WTC11 (cell line): ENCODE measurements at regions not wholly inside any gene's neighbourhood (a gene's known extent, or its start where the extent isn't known, plus 50 kb on each side); places are given as distances from the start of the nearest gene placed in this dataset.

ENCODE experiments used
- ATAC-seq: fragments of 200-7000 bp; cut with Tn5 transposase; 2 replicates; pipeline ENCODE4 v1.10.0; 2021; ENCODE audit warnings: mild to moderate bottlenecking, moderate library complexity
- CTCF ChIA-PET: fragments of 300-600 bp; sonication (Branson Sonifier 250); formaldehyde crosslinking; loops from one replicate; lab custom pipeline; 2021; ENCODE audit warnings: antibody characterized with exemption; lab: Charles Lee
- POLR2A ChIA-PET: fragments of 350-600 bp; sonication (Branson Sonifier 250); formaldehyde crosslinking; loops from one replicate; lab custom pipeline; 2021; ENCODE audit warnings: antibody characterized with exemption; lab: Charles Lee
- DNase-seq: peaks from one replicate; pipeline ENCODE4 v3.0.0; 2021; ENCODE audit warnings: low spot score
- H3K27ac Mint-ChIP-seq: 2 replicates; pipeline ENCODE4 v1.8.0; 2021; ENCODE audit warnings: mixed read lengths
- H3K27me3 Mint-ChIP-seq: 2 replicates; pipeline ENCODE4 v1.8.0; 2021; ENCODE audit warnings: low read depth, mild to moderate bottlenecking, moderate library complexity, mixed read lengths
- H3K36me3 Mint-ChIP-seq: 2 replicates; pipeline ENCODE4 v1.8.0; 2021; ENCODE audit warnings: mixed read lengths
- H3K4me1 Mint-ChIP-seq: 2 replicates; pipeline ENCODE4 v1.8.0; 2022; ENCODE audit warnings: mixed read lengths
- H3K4me3 Mint-ChIP-seq: 2 replicates; pipeline ENCODE4 v1.8.0; 2021; ENCODE audit warnings: mild to moderate bottlenecking, moderate library complexity, mixed read lengths
- H3K9me3 Mint-ChIP-seq: 2 replicates; pipeline ENCODE4 v1.8.0; 2021; ENCODE audit warnings: mixed read lengths
- ELF4 ChIP-seq: sonication (generic); formaldehyde crosslinking; IDR thresholded peaks from 2 replicates; pipeline ENCODE4 v1.8.1; 2022; ENCODE audit warnings: low read depth, mild to moderate bottlenecking, moderate library complexity, missing genetic modification reagents
- FOXK1 ChIP-seq: sonication (generic); formaldehyde crosslinking; IDR thresholded peaks from 2 replicates; pipeline ENCODE4 v1.8.0; 2022; ENCODE audit warnings: mild to moderate bottlenecking, moderate library complexity, missing genetic modification reagents
- GTF2I ChIP-seq: fragments of 250-450 bp; sonication (Bioruptor Pico); conservative IDR thresholded peaks from 2 replicates; pipeline ENCODE4 v1.4.0; 2021; ENCODE audit warnings: mild to moderate bottlenecking
- HMGA2 ChIP-seq: fragments of 250-450 bp; sonication (Bioruptor Pico); IDR thresholded peaks from 2 replicates; pipeline ENCODE4 v1.4.0; 2021; ENCODE audit warnings: mild to moderate bottlenecking, moderate library complexity
- MYBL2 ChIP-seq: sonication (generic); formaldehyde crosslinking; IDR thresholded peaks from 2 replicates; pipeline ENCODE4 v1.8.1; 2023; ENCODE audit warnings: mild to moderate bottlenecking, moderate library complexity, missing genetic modification reagents
- NFE2L1 ChIP-seq: sonication (generic); formaldehyde crosslinking; IDR thresholded peaks from 2 replicates; pipeline ENCODE4 v1.8.1; 2023; ENCODE audit warnings: missing genetic modification reagents
- NR3C1 ChIP-seq: sonication (generic); formaldehyde crosslinking; conservative IDR thresholded peaks from 2 replicates; pipeline ENCODE4 v1.8.1; 2023; ENCODE audit warnings: low read depth, mild to moderate bottlenecking, missing genetic modification reagents
- PRRX2 ChIP-seq: fragments of 250-450 bp; sonication (Bioruptor Pico); IDR thresholded peaks from 2 replicates; pipeline ENCODE4 v1.8.0; 2021; ENCODE audit warnings: mild to moderate bottlenecking
- RELA ChIP-seq: sonication (generic); formaldehyde crosslinking; IDR thresholded peaks from 2 replicates; pipeline ENCODE4 v1.8.1; 2022; ENCODE audit warnings: missing genetic modification reagents, mild to moderate bottlenecking, borderline replicate concordance
- SMAD4 ChIP-seq: sonication (generic); formaldehyde crosslinking; IDR thresholded peaks from 2 replicates; pipeline ENCODE4 v1.8.0; 2022; ENCODE audit warnings: mild to moderate bottlenecking, missing genetic modification reagents
- ZNF121 ChIP-seq: sonication (generic); formaldehyde crosslinking; IDR thresholded peaks from 2 replicates; pipeline ENCODE4 v1.8.0; 2023; ENCODE audit warnings: missing genetic modification reagents
- TF ChIP-seq, protein P1 (sequence below): sonication (generic); formaldehyde crosslinking; IDR thresholded peaks from 2 replicates; pipeline ENCODE4 v1.8.0; 2022; ENCODE audit warnings: mild to moderate bottlenecking, missing genetic modification reagents
- TF ChIP-seq, protein P2 (sequence below): fragments of 200-600 bp; IDR thresholded peaks from 2 replicates; pipeline ENCODE4 v1.8.0; 2022; ENCODE audit warnings: antibody characterized with exemption
- TF ChIP-seq, protein P3 (sequence below): sonication (generic); formaldehyde crosslinking; IDR thresholded peaks from 2 replicates; pipeline ENCODE4 v1.8.1; 2022; ENCODE audit warnings: low read depth, missing genetic modification reagents, borderline replicate concordance
- TF ChIP-seq, protein P4 (sequence below): sonication (generic); formaldehyde crosslinking; IDR thresholded peaks from 2 replicates; pipeline ENCODE4 v1.8.0; 2023; ENCODE audit warnings: missing genetic modification reagents, mild to moderate bottlenecking, borderline replicate concordance
- TF ChIP-seq, protein P5 (sequence below): sonication (generic); formaldehyde crosslinking; conservative IDR thresholded peaks from 2 replicates; pipeline ENCODE4 v1.8.1; 2023; ENCODE audit warnings: mild to moderate bottlenecking, low read depth, missing genetic modification reagents, moderate library complexity
- TF ChIP-seq, protein P6 (sequence below): sonication (generic); formaldehyde crosslinking; IDR thresholded peaks from 2 replicates; pipeline ENCODE4 v1.8.0; 2023; ENCODE audit warnings: mild to moderate bottlenecking, missing genetic modification reagents
- TF ChIP-seq, protein P7 (sequence below): sonication (generic); formaldehyde crosslinking; IDR thresholded peaks from 2 replicates; pipeline ENCODE4 v1.8.1; 2022; ENCODE audit warnings: mild to moderate bottlenecking, missing genetic modification reagents, moderate library complexity, borderline replicate concordance
- TF ChIP-seq, protein P8 (sequence below): fragments of 250-450 bp; sonication (Bioruptor Pico); IDR thresholded peaks from 2 replicates; pipeline ENCODE4 v1.8.0; 2021; ENCODE audit warnings: mild to moderate bottlenecking

DNA sequence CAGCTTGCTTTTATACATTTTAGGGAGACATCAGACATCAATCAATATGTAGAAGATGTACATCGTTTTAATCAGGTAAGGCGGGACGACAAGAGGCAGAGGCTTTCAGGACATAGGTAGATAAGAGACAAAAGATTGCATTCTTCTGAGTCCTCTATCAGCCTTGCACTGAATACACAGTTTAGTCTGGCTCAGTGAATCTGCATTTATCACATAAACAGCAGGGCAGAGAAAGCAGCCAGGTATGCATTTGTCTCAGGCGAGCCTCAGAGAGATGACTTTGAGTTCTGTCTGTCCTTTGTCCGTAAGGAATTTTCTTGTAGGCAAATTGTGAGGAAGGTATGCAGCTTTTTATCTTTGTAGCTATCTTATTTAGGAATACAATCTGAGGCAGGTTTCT lies 202.8 kb upstream of the TAS2R1 start:
- peaks cover 70% of the 10 kb centered on the region for H3K4me1 Mint-ChIP-seq
- no peak overlapping the region for H3K4me3 Mint-ChIP-seq
- peak overlapping the region; percentile 58 for H3K27ac Mint-ChIP-seq
- ATAC-seq (peak; percentile 32), DNase-seq (no peak)
- ChIA-PET POLR2A (no interaction called here), CTCF (interaction anchor here (0.6 kb wide), 1 partner anchor 411 kb away, joined by 3 read pairs; no protein-coding TSS in a partner anchor)
- no peaks in the 10 kb centered on the region for H3K27me3 Mint-ChIP-seq
- H3K9me3 Mint-ChIP-seq: no peaks in the 10 kb centered on the region
- no peaks in the 10 kb centered on the region for H3K36me3 Mint-ChIP-seq
- no peak for TF ChIP-seq RELA (CRISPR knock-in tag)
- no peak for TF ChIP-seq NR3C1
- no peak for TF ChIP-seq SMAD4 (CRISPR knock-in tag)
- no peak for TF ChIP-seq GTF2I (CRISPR knock-in tag)
- no peak for TF ChIP-seq PRRX2 (CRISPR knock-in tag)
- TF ChIP-seq, protein P1, sequence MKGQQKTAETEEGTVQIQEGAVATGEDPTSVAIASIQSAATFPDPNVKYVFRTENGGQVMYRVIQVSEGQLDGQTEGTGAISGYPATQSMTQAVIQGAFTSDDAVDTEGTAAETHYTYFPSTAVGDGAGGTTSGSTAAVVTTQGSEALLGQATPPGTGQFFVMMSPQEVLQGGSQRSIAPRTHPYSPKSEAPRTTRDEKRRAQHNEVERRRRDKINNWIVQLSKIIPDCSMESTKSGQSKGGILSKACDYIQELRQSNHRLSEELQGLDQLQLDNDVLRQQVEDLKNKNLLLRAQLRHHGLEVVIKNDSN (CRISPR knock-in tag): no peak
- TF ChIP-seq ELF4 (CRISPR knock-in tag): no peak
- no peak for TF ChIP-seq FOXK1 (CRISPR knock-in tag)
- TF ChIP-seq, protein P2, sequence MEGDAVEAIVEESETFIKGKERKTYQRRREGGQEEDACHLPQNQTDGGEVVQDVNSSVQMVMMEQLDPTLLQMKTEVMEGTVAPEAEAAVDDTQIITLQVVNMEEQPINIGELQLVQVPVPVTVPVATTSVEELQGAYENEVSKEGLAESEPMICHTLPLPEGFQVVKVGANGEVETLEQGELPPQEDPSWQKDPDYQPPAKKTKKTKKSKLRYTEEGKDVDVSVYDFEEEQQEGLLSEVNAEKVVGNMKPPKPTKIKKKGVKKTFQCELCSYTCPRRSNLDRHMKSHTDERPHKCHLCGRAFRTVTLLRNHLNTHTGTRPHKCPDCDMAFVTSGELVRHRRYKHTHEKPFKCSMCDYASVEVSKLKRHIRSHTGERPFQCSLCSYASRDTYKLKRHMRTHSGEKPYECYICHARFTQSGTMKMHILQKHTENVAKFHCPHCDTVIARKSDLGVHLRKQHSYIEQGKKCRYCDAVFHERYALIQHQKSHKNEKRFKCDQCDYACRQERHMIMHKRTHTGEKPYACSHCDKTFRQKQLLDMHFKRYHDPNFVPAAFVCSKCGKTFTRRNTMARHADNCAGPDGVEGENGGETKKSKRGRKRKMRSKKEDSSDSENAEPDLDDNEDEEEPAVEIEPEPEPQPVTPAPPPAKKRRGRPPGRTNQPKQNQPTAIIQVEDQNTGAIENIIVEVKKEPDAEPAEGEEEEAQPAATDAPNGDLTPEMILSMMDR: no peak
- no peak for TF ChIP-seq ZNF121 (CRISPR knock-in tag)

DNA sequence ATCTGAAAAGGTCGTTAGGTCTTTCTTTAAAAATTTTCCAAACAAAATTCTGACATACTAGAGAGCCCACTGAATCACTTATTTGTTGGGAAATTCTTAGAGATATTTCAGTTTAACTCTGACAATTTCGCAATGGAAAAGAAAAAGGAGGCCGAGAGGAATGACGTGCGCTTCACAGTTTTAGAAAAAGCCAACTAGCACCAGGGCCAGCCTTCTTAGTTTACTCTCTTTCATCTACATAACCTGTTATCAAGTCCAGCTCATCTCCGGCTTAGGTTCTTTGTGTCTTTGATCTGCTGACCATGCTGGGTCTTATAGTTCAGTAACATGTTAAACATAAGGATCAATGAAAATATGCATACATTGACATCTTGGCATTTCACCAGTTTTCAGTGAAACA lies 201.7 kb upstream of the TAS2R1 start:
- no peaks in the 10 kb centered on the region for H3K27me3 Mint-ChIP-seq
- peaks cover 67% of the 10 kb centered on the region for H3K4me1 Mint-ChIP-seq
- no peaks in the 10 kb centered on the region for H3K36me3 Mint-ChIP-seq
- no peak overlapping the region for H3K4me3 Mint-ChIP-seq
- no peak for DNase-seq
- ATAC-seq: no peak
- no peaks in the 10 kb centered on the region for H3K9me3 Mint-ChIP-seq
- H3K27ac Mint-ChIP-seq: peak overlapping the region; percentile 54; the same call in 1 of the 2 replicates
- ChIA-PET CTCF (no interaction called here), POLR2A (no interaction called here)
- TF ChIP-seq, protein P3, sequence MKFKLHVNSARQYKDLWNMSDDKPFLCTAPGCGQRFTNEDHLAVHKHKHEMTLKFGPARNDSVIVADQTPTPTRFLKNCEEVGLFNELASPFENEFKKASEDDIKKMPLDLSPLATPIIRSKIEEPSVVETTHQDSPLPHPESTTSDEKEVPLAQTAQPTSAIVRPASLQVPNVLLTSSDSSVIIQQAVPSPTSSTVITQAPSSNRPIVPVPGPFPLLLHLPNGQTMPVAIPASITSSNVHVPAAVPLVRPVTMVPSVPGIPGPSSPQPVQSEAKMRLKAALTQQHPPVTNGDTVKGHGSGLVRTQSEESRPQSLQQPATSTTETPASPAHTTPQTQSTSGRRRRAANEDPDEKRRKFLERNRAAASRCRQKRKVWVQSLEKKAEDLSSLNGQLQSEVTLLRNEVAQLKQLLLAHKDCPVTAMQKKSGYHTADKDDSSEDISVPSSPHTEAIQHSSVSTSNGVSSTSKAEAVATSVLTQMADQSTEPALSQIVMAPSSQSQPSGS: no peak
- TF ChIP-seq HMGA2: no peak
- TF ChIP-seq, protein P4, sequence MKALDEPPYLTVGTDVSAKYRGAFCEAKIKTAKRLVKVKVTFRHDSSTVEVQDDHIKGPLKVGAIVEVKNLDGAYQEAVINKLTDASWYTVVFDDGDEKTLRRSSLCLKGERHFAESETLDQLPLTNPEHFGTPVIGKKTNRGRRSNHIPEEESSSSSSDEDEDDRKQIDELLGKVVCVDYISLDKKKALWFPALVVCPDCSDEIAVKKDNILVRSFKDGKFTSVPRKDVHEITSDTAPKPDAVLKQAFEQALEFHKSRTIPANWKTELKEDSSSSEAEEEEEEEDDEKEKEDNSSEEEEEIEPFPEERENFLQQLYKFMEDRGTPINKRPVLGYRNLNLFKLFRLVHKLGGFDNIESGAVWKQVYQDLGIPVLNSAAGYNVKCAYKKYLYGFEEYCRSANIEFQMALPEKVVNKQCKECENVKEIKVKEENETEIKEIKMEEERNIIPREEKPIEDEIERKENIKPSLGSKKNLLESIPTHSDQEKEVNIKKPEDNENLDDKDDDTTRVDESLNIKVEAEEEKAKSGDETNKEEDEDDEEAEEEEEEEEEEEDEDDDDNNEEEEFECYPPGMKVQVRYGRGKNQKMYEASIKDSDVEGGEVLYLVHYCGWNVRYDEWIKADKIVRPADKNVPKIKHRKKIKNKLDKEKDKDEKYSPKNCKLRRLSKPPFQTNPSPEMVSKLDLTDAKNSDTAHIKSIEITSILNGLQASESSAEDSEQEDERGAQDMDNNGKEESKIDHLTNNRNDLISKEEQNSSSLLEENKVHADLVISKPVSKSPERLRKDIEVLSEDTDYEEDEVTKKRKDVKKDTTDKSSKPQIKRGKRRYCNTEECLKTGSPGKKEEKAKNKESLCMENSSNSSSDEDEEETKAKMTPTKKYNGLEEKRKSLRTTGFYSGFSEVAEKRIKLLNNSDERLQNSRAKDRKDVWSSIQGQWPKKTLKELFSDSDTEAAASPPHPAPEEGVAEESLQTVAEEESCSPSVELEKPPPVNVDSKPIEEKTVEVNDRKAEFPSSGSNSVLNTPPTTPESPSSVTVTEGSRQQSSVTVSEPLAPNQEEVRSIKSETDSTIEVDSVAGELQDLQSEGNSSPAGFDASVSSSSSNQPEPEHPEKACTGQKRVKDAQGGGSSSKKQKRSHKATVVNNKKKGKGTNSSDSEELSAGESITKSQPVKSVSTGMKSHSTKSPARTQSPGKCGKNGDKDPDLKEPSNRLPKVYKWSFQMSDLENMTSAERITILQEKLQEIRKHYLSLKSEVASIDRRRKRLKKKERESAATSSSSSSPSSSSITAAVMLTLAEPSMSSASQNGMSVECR (CRISPR knock-in tag): no peak
- TF ChIP-seq, protein P5, sequence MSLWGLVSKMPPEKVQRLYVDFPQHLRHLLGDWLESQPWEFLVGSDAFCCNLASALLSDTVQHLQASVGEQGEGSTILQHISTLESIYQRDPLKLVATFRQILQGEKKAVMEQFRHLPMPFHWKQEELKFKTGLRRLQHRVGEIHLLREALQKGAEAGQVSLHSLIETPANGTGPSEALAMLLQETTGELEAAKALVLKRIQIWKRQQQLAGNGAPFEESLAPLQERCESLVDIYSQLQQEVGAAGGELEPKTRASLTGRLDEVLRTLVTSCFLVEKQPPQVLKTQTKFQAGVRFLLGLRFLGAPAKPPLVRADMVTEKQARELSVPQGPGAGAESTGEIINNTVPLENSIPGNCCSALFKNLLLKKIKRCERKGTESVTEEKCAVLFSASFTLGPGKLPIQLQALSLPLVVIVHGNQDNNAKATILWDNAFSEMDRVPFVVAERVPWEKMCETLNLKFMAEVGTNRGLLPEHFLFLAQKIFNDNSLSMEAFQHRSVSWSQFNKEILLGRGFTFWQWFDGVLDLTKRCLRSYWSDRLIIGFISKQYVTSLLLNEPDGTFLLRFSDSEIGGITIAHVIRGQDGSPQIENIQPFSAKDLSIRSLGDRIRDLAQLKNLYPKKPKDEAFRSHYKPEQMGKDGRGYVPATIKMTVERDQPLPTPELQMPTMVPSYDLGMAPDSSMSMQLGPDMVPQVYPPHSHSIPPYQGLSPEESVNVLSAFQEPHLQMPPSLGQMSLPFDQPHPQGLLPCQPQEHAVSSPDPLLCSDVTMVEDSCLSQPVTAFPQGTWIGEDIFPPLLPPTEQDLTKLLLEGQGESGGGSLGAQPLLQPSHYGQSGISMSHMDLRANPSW (CRISPR knock-in tag): no peak
- no peak for TF ChIP-seq FOXK1 (CRISPR knock-in tag)
- TF ChIP-seq, protein P6, sequence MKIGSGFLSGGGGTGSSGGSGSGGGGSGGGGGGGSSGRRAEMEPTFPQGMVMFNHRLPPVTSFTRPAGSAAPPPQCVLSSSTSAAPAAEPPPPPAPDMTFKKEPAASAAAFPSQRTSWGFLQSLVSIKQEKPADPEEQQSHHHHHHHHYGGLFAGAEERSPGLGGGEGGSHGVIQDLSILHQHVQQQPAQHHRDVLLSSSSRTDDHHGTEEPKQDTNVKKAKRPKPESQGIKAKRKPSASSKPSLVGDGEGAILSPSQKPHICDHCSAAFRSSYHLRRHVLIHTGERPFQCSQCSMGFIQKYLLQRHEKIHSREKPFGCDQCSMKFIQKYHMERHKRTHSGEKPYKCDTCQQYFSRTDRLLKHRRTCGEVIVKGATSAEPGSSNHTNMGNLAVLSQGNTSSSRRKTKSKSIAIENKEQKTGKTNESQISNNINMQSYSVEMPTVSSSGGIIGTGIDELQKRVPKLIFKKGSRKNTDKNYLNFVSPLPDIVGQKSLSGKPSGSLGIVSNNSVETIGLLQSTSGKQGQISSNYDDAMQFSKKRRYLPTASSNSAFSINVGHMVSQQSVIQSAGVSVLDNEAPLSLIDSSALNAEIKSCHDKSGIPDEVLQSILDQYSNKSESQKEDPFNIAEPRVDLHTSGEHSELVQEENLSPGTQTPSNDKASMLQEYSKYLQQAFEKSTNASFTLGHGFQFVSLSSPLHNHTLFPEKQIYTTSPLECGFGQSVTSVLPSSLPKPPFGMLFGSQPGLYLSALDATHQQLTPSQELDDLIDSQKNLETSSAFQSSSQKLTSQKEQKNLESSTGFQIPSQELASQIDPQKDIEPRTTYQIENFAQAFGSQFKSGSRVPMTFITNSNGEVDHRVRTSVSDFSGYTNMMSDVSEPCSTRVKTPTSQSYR: no peak
- no peak for TF ChIP-seq NFE2L1 (CRISPR knock-in tag)
- no peak for TF ChIP-seq MYBL2 (CRISPR knock-in tag)
- TF ChIP-seq, protein P7, sequence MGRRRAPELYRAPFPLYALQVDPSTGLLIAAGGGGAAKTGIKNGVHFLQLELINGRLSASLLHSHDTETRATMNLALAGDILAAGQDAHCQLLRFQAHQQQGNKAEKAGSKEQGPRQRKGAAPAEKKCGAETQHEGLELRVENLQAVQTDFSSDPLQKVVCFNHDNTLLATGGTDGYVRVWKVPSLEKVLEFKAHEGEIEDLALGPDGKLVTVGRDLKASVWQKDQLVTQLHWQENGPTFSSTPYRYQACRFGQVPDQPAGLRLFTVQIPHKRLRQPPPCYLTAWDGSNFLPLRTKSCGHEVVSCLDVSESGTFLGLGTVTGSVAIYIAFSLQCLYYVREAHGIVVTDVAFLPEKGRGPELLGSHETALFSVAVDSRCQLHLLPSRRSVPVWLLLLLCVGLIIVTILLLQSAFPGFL (CRISPR knock-in tag): no peak
- TF ChIP-seq, protein P8, sequence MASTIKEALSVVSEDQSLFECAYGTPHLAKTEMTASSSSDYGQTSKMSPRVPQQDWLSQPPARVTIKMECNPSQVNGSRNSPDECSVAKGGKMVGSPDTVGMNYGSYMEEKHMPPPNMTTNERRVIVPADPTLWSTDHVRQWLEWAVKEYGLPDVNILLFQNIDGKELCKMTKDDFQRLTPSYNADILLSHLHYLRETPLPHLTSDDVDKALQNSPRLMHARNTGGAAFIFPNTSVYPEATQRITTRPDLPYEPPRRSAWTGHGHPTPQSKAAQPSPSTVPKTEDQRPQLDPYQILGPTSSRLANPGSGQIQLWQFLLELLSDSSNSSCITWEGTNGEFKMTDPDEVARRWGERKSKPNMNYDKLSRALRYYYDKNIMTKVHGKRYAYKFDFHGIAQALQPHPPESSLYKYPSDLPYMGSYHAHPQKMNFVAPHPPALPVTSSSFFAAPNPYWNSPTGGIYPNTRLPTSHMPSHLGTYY: no peak
